GM18517 (cell line): ENCODE measurements at regions not wholly inside any gene's neighbourhood (a gene's known extent, or its start where the extent isn't known, plus 50 kb on each side); places are given as distances from the start of the nearest gene placed in this dataset.

ENCODE experiments used
- ATAC-seq: cut with Tn5 transposase; IDR thresholded peaks from one replicate; pipeline ENCODE4 v1.9.1; 2021; ENCODE audit warnings: mild to moderate bottlenecking, moderate library complexity; ENCODE audit not compliant: unreplicated experiment

- ATAC-seq, result no peak
These were observed 604.2 kb upstream of the ZEB2 start for GRCh38 chr2:145124085-145124484.

- ATAC-seq, result no peak
These were observed 603.7 kb upstream of the ZEB2 start for GRCh38 chr2:145123606-145124005.

DNA sequence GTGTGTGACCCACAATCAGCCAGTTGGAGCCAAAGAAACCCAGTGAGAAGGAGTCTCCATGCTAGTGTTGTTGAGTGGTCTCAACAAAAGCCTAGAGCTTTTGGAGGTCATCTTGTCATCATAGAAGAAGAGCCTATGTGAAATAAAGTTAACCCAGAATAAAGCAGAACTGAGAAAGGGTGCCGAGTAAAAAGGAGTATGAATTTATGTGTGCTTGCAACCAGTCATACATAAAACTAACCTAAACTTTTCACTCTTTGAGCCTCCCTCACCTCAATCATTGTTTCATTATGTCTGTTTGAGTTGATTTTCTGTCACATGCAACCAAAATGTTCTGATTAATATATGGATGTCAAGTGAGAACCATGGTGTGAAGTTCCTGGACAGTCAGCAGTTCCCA lies 599.3 kb upstream of the ZEB2 start:
- ATAC-seq, result peak; percentile 79

DNA sequence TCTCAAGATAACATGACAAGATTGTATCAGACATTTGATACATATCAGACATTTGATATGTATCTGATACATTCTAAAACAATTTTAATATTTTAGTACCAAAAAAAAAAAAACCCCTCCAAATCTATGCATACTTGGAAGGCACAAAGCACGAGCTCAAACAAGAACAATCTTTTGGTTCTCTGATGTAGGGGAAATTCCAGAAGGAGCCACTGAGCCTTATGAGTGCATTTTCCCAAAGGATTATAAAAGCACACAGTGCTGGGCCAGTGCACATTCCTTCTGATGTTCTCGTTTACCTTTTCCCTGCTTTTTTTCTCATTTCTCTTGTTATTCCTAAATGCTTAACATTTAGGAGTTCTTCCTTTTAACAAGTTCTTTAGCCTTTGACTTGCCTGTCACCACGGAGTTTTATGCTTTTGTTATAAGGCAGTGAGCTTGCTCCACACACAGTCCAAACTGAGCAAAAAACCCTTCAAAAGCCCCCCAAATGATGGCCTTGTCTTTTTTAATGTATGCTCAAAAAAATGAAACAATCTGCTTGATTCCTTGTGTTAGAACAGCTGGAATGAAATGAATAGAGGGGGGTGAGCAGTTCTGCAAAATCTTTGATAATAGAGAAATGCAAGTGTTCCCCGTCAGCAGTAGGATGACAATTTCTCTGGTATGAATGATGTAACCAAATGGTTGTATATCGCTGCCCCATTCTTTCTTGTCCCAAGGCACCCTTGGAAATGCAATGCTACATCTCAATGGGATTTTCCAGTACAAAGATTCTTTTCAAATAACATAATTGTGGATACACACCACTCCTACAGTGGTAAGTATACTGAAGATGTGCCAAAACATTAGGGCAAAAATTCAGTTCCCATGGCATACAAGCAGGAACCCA lies 597.2 kb upstream of the ZEB2 start:
- no peak for ATAC-seq

GRCh38 chr2:145116056-145116455 lies 596.1 kb upstream of the ZEB2 start:
- ATAC-seq, result no peak

DNA sequence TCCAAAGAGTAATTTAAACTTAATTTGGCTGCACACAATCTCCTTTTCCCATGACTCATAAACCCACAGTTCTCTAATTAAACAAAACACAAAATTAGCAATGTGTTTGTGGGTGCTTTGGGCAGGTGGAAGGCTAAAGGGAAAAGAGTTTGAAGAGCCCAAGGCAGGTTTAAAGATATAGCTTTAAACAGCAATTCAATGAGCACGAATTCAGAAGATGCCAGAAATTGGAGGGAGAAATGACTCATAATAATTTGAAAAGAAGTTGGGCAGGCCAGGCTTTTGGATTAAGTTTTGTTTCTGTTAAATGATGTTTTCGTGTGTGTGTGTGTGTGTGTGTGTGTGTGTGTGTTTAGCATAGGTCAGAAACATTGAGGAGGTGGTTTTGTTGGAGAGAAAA lies 594.8 kb upstream of the ZEB2 start:
- no peak for ATAC-seq

DNA sequence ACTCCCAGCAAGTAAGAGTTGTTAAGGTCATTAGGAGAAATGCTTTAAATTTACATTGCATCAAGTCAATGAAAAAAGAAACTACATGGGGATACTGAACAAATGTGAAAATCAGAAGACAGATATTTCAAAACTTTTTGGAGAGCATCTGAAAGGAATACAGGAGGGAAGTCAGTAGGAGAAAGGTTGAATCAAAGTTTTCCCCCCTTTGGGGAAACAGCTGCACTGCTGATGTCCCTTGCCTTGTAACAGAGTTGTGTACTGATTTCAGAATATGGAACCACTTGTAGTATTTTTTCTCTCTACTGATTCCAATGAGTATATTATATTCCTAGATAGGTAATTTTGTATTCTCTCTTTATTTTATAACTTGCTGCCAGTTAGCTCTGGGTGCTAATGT lies 592.5 kb upstream of the ZEB2 start:
- ATAC-seq, result no peak

GRCh38 chr2:145110668-145111356 lies 590.9 kb upstream of the ZEB2 start:
- no peak for ATAC-seq

- no peak for ATAC-seq
These were observed 589.2 kb upstream of the ZEB2 start for GRCh38 chr2:145108959-145109710.

DNA sequence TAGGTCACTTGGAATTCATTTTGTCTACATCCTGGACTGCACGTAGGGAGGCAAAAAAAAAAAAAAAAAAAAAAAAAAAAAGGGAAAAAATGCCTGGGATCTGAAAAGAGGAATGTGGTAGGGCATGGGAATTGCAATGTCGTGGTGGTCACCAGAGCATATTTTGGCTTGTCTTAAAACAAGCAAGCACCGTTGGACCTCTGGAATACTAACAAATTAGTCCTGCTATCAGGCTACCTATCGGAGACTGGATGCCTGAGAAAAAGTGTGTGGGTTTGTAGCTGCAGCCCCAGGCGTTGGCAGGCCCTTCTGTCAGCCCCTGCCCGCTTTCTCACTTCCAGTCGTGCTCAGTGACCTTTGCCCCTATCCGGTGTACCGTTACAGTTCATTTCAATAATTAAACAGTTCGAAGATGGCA lies 588.5 kb upstream of the ZEB2 start:
- no peak for ATAC-seq

DNA sequence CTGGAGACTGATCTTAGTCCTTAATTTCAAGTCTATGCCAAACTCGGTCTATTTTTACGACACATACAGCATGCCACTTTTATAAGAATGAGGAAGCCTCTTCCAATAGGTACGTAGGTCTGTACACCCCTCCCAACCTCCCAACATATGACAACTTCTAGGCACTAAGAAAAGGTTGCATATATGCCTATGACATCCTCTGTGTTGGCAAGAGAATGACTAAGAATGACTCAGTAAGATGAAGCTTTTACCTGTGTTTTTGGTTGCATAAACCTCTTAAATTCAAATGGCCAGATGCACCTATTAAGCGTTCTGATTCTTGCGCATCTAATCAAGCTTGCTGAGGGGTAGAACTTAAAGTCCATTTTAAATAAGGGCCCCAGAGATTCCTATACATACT lies 586.4 kb upstream of the ZEB2 start:
- ATAC-seq, result no peak

DNA sequence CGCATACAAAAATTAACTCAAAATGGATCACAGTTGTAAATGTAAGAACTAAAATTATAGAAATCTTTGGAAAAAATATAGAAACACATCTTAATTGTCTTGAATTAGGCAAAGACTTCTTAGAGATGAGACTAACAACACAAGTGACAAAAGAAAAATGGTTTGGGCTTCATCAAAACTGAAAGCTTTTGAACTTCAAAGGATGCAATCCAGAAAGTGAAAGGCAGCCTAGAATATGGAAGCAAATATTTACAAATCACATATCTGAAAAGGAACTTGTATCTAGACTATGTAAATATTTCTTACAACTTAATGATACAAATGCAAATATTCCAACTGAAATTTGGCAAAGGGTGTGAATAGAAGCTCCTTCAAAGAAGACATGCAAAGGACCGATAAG lies 582.8 kb upstream of the ZEB2 start:
- ATAC-seq, result no peak

DNA sequence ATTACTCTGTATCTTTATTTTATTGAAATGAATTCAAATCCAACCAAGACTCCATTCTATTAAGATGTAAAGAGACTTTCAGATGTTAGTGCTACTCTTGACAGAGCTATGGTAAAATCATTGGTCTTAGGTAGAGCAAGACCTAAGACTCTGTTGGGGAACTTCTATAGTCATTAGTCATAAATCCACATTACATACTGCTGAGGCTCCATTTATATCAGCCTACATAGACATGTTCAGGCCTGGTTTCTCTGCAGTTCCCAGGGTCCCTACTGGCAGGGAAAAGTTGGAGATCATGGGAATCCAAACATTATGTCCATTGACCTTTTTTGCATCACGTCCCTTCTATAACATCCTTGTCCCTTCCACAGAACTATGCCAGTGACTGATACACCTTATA lies 580.4 kb upstream of the ZEB2 start:
- ATAC-seq, result no peak

- ATAC-seq, result no peak
These were observed 576.7 kb upstream of the ZEB2 start for GRCh38 chr2:145096582-145096981.

- no peak for ATAC-seq
These were observed 575.9 kb upstream of the ZEB2 start for GRCh38 chr2:145095641-145096435.

DNA sequence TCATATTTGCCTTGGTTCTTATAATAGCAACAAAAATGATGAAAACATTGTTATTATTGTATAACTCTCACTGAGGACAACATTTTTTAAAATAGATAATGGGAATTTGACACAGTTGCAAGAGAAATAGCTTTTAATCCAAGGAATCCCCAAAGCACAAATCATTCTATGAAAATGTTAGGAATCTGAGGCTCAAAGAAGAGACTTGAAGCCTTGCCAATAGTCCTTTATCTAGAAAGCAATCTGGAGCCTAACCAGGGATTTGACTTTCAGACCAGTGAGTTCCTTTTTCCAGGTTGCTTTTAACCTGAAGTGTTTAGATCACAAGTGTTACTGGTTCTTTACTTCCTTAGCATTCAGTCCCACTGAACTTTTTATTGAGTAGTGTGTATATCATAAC lies 574.5 kb upstream of the ZEB2 start:
- ATAC-seq, result no peak

- ATAC-seq, result no peak
These were observed 572.0 kb upstream of the ZEB2 start for GRCh38 chr2:145091967-145092366.

DNA sequence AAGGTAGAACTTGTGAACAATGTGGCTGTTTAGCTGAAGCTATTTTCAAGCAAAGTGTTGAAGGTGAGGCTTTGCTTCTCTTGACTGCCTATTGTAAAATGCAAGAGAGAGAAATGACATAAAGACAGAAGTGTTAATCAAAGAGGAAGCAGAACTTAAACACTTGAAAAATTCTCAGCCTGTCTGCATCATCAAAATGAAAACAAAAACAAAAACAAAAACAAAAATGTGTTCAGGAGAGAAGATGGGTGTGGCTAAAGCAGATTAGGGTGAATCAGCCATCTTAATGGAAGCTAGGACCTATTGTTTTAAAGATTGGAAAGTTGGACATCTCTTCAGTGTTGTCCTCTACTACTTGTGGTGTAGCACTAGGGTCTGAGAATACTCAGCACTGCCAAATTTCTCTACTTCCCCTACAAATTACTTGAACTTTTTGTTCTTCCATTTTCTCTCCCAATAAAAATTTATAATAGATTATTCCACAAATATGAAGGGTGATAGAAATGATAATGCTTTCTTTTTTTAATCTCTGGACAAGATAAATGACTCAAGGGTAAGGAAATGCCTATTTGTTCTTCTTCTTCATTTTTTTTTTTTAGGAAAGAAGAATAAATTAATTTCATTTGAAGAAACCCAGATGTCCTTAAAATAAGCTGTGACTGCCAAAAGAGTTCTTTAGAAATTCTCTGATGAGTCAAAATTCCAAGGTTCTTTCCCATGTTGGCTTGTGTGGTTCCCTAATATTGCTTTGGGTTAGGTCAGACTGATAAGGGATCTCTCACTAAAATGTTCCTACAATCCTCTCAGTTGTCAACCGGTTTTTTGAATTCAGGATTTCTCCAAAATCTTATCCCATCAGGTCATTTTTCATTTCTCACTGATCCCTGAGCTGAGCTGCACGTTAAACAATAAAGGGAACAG lies 571.2 kb upstream of the ZEB2 start:
- ATAC-seq, result no peak

- ATAC-seq, result no peak
These were observed 568.8 kb upstream of the ZEB2 start for GRCh38 chr2:145088756-145089155.

GRCh38 chr2:145086910-145087309 lies 567.0 kb upstream of the ZEB2 start:
- ATAC-seq, result no peak
